ENCODE measurements at regions not wholly inside any gene's neighbourhood (a gene's known extent, or its start where the extent isn't known, plus 50 kb on each side); places are given as distances from the start of the nearest gene placed in this dataset.

- H3K27ac ChIP-seq = no peak overlapping the region
- TF ChIP-seq, protein P1, sequence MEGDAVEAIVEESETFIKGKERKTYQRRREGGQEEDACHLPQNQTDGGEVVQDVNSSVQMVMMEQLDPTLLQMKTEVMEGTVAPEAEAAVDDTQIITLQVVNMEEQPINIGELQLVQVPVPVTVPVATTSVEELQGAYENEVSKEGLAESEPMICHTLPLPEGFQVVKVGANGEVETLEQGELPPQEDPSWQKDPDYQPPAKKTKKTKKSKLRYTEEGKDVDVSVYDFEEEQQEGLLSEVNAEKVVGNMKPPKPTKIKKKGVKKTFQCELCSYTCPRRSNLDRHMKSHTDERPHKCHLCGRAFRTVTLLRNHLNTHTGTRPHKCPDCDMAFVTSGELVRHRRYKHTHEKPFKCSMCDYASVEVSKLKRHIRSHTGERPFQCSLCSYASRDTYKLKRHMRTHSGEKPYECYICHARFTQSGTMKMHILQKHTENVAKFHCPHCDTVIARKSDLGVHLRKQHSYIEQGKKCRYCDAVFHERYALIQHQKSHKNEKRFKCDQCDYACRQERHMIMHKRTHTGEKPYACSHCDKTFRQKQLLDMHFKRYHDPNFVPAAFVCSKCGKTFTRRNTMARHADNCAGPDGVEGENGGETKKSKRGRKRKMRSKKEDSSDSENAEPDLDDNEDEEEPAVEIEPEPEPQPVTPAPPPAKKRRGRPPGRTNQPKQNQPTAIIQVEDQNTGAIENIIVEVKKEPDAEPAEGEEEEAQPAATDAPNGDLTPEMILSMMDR (conservative IDR thresholded peaks at IDR 0.05) = no peak
Measured at GRCh38 chr13:107860284-107860683, 355.1 kb downstream of the LIG4 start.

GRCh38 chr13:107854880-107855279 is 360.5 kb downstream of the LIG4 start:
- TF ChIP-seq, protein P1 (conservative IDR thresholded peaks at IDR 0.05) = no peak

DNA sequence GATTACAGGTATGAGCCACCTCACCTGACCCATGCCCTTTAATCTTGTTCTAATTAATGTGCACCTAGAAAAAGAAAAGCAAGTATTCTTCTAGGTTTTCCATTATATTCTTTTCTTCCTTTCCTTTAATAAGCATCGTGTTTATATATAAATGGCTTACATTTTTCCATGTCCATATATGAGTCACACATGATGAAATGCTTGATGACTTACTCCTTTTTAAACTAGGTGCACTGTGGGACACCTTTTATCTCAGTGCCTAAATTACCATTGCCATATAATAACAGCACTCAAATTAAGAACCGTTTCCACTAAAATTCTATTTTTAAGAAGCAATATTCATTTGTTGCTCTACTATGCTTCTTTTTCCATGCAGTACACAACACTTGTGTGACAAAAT is 363.3 kb downstream of the LIG4 start:
- TF ChIP-seq, protein P1 (conservative IDR thresholded peaks at IDR 0.05) = no peak
- no peak overlapping the region for H3K27ac ChIP-seq

More at GRCh38 chr13:107854880-107855279, 360.5 kb downstream of the LIG4 start:
- no peak overlapping the region for H3K27ac ChIP-seq

GRCh38 chr13:107851670-107852069 is 363.7 kb downstream of the LIG4 start:
- H3K27ac ChIP-seq = no peak overlapping the region
- TF ChIP-seq, protein P1 (conservative IDR thresholded peaks at IDR 0.05) = no peak

GRCh38 chr13:107847406-107847805 is 367.9 kb downstream of the LIG4 start:
- H3K27ac ChIP-seq = no peak overlapping the region
- TF ChIP-seq, protein P1 (conservative IDR thresholded peaks at IDR 0.05) = no peak

DNA sequence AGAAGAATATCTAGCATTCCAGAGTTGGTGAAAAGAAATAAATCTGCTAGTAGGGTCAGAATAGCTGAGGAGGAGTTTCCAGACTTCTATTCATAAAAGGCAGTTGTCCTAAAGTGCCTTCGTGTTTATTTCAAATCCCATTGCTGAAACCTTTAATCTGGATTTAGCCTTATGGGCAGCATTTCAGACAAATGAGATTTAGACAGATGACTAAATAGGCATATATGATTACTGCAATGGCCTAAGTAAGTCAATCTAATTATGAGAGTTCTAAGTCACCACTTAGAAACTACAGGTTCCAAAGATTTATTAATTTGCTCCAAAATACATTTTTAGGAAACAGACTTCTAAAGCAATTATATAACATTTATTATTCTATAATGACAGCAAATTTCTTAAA is 368.7 kb downstream of the LIG4 start:
- no peak overlapping the region for H3K27ac ChIP-seq

DNA sequence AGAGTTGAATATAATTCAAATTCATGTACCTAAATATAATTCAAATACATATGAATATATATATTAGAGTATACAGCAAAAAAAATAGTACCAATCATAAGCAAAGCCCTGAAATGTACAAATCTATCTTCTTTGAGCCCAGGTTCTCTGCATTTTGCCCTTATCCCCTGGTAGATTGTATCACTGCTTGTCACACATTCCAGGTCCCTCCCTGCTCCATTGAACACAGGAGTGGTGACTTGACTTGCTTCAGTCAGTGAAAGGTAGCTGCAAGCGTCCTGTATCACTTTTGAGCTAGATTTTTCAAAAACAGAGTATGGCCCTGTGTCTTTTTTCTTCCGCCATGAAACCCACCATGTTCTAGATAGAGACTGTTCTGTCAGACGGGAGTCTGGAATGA is 369.4 kb downstream of the LIG4 start:
- TF ChIP-seq, protein P1 (conservative IDR thresholded peaks at IDR 0.05) = no peak
- H3K27ac ChIP-seq = no peak overlapping the region

More for the DNA sequence above, 368.7 kb downstream of the LIG4 start:
- TF ChIP-seq, protein P1 (conservative IDR thresholded peaks at IDR 0.05) = no peak

Data from VCaP (cell line).